Uterus (tissue), 2 donors: ENCODE measurements at regions not wholly inside any gene's neighbourhood (a gene's known extent, or its start where the extent isn't known, plus 50 kb on each side); places are given as distances from the start of the nearest gene placed in this dataset.

Experiments
- CTCF ChIP-seq, 4 experiments: fragments of 200-600 bp in 2 of 4; fragments of 450-650 bp in 2 of 4; sonication (generic) in 2 of 4; IDR thresholded peaks; one replicate each; pipeline ENCODE4 v1.5.1; 2016 to 2019; ENCODE audit warnings: antibody characterized with exemption in 4 of 4, mild to moderate bottlenecking in 2 of 4, moderate library complexity in 1 of 4
- POLR2A ChIP-seq, 2 donors: fragments of 450-650 bp; IDR thresholded peaks; one replicate each; pipeline ENCODE4 v1.6.1; 2016; ENCODE audit warnings: antibody characterized with exemption in 2 of 2, mild to moderate bottlenecking in 1 of 2, moderate library complexity in 1 of 2

- TF ChIP-seq POLR2A (IDR thresholded peaks at IDR 0.05) (no peak), CTCF (IDR thresholded peaks at IDR 0.05) (no peak)
Observed at GRCh38 chr20:22921595-22922421, 113.3 kb upstream of the SSTR4 start.
